GM23338 (cell line): ENCODE measurements at regions not wholly inside any gene's neighbourhood (a gene's known extent, or its start where the extent isn't known, plus 50 kb on each side); places are given as distances from the start of the nearest gene placed in this dataset.
A peak's percentile ranks its signal among the peaks of the same experiment; 100 is the strongest.
"Not testable (repeated sequence)": the region's sequence is repeated elsewhere in the genome, so short reads cannot be mapped to it uniquely, and the experiment has no call there.

Experiments
- ATAC-seq: fragments of 200-7000 bp; cut with Tn5 transposase; 3 replicates; pipeline ENCODE4 v1.9.1; 2020
- DNase-seq: peaks from one replicate; pipeline ENCODE4 v3.0.0-alpha.2; 2015; ENCODE audit warnings: low spot score
- H2AFZ ChIP-seq: fragments of 200-600 bp; sonication (generic); 2 replicates; pipeline ENCODE4 v1.8.0; 2016; ENCODE audit warnings: antibody characterized with exemption, mild to moderate bottlenecking, moderate library complexity
- H3F3A ChIP-seq: fragments of 200-600 bp; sonication (generic); replicated peaks from 2 replicates; pipeline ENCODE4 v1.8.0; 2017; ENCODE audit warnings: antibody characterized with exemption, mixed run types, low read depth
- H3K27ac ChIP-seq: fragments of 200-600 bp; sonication (generic); 2 replicates; pipeline ENCODE4 v1.6.1; 2016; ENCODE audit warnings: low read depth
- H3K27me3 ChIP-seq: fragments of 200-600 bp; sonication (generic); 2 replicates; pipeline ENCODE4 v1.8.0; 2016; ENCODE audit warnings: mild to moderate bottlenecking, mixed run types, moderate library complexity; ENCODE audit not compliant: insufficient read depth
- H3K36me3 ChIP-seq: fragments of 200-600 bp; sonication (generic); 2 replicates; pipeline ENCODE4 v1.8.0; 2016; ENCODE audit warnings: mild to moderate bottlenecking; ENCODE audit not compliant: insufficient read depth
- H3K4me1 ChIP-seq: fragments of 200-600 bp; sonication (generic); 2 replicates; pipeline ENCODE4 v1.8.0; 2016; ENCODE audit warnings: mild to moderate bottlenecking, moderate library complexity; ENCODE audit not compliant: insufficient read depth
- H3K4me2 ChIP-seq: fragments of 200-600 bp; sonication (generic); 2 replicates; pipeline ENCODE4 v1.7.1; 2017; ENCODE audit warnings: mixed run types
- H3K4me3 ChIP-seq: fragments of 200-600 bp; sonication (generic); 2 replicates; pipeline ENCODE4 v1.6.1; 2016; ENCODE audit warnings: mixed run types
- H3K79me2 ChIP-seq: fragments of 200-600 bp; sonication (generic); replicated peaks from 2 replicates; pipeline ENCODE4 v1.8.0; 2017; ENCODE audit warnings: mild to moderate bottlenecking; ENCODE audit not compliant: insufficient read depth
- H3K9me2 ChIP-seq: fragments of 200-600 bp; sonication (generic); 2 replicates; pipeline ENCODE4 v1.8.0; 2017; ENCODE audit not compliant: insufficient read depth
- H4K20me1 ChIP-seq: fragments of 200-600 bp; sonication (generic); replicated peaks from 2 replicates; pipeline ENCODE4 v1.8.0; 2017; ENCODE audit warnings: mild to moderate bottlenecking; ENCODE audit not compliant: insufficient read depth
- H3K27ac Mint-ChIP-seq: 2 replicates; pipeline ENCODE4 v1.8.0; 2020; ENCODE audit warnings: inconsistent platforms, mild to moderate bottlenecking, moderate library complexity, mixed read lengths
- H3K27me3 Mint-ChIP-seq: 3 replicates; pipeline ENCODE4 v1.8.0; 2022; ENCODE audit warnings: low read depth, mild to moderate bottlenecking, moderate library complexity, mixed read lengths, inconsistent platforms; ENCODE audit not compliant: insufficient read depth, poor library complexity
- H3K36me3 Mint-ChIP-seq: 3 replicates; pipeline ENCODE4 v1.8.0; 2021; ENCODE audit warnings: low read depth, mild to moderate bottlenecking, inconsistent platforms, moderate library complexity, mixed read lengths
- H3K4me1 Mint-ChIP-seq: 3 replicates; pipeline ENCODE4 v1.8.0; 2020; ENCODE audit warnings: mild to moderate bottlenecking, inconsistent platforms, mixed read lengths
- H3K4me3 Mint-ChIP-seq: 3 replicates; pipeline ENCODE4 v1.8.0; 2021; ENCODE audit warnings: moderate library complexity, mild to moderate bottlenecking, inconsistent platforms, mixed read lengths
- H3K9me3 Mint-ChIP-seq: 3 replicates; pipeline ENCODE4 v1.8.0; 2020; ENCODE audit warnings: moderate library complexity, mild to moderate bottlenecking, inconsistent platforms, mixed read lengths
- CREB1 ChIP-seq: fragments of 250-450 bp; sonication (Bioruptor Pico); IDR thresholded peaks from 2 replicates; pipeline ENCODE4 v1.5.0; 2020; ENCODE audit warnings: low read depth, mild to moderate bottlenecking, moderate library complexity
- EZH2 ChIP-seq: fragments of 200-600 bp; sonication (generic); IDR thresholded peaks from one replicate; pipeline ENCODE4 v1.8.0; 2017; ENCODE audit warnings: antibody characterized with exemption, mild to moderate bottlenecking, low read depth; ENCODE audit not compliant: unreplicated experiment
- NANOG ChIP-seq: IDR thresholded peaks from 2 replicates; pipeline ENCODE4 v1.6.1; 2016; ENCODE audit warnings: antibody characterized with exemption, borderline replicate concordance
- POLR2AphosphoS5 ChIP-seq: IDR thresholded peaks from 2 replicates; pipeline ENCODE4 v1.6.1; 2016; ENCODE audit warnings: antibody characterized with exemption, low read depth
- REST ChIP-seq: IDR thresholded peaks from one replicate; pipeline ENCODE4 v1.6.1; 2018; ENCODE audit warnings: antibody characterized with exemption; ENCODE audit not compliant: unreplicated experiment
- ZNF114 ChIP-seq: fragments of 250-450 bp; sonication (Bioruptor Pico); IDR thresholded peaks from 2 replicates; pipeline ENCODE4 v1.5.0; 2020; ENCODE audit warnings: mild to moderate bottlenecking, moderate library complexity
- TF ChIP-seq, protein P1 (sequence below): IDR thresholded peaks from 2 replicates; pipeline ENCODE4 v1.6.1; 2016; ENCODE audit warnings: antibody characterized with exemption
- TF ChIP-seq, protein P2 (sequence below), 2 experiments: fragments of 200-600 bp in 1 of 2; sonication (generic) in 1 of 2; conservative IDR thresholded peaks; 2 replicates each; pipeline versions ENCODE4 v1.5.1 to v1.6.1; 2016 to 2017; ENCODE audit warnings: antibody characterized with exemption in 2 of 2, low read depth in 2 of 2, mild to moderate bottlenecking in 2 of 2, moderate library complexity in 1 of 2

DNA sequence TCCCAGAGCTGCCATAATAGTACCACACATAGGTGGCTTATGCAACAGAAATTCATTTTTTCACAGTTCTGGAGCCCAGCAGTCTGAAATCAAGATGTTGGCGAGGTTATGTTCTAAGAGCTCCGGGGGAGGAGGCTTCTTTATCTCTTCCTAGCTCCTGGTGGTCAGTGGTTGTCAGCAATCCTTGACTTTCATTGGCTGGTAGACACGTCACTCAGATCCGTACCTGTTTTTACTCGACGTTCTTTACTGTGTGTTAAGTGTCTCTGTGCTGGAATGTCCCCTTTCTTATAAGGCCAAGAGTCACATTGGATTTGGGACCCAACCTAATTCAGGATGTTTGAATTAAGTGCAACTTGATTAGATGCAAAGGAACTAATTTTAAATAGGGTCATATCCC, 218.5 kb upstream of the CNTN3 start (continued):
- no peak for TF ChIP-seq REST
- no peak for TF ChIP-seq POLR2AphosphoS5
- no peak for TF ChIP-seq CREB1

DNA sequence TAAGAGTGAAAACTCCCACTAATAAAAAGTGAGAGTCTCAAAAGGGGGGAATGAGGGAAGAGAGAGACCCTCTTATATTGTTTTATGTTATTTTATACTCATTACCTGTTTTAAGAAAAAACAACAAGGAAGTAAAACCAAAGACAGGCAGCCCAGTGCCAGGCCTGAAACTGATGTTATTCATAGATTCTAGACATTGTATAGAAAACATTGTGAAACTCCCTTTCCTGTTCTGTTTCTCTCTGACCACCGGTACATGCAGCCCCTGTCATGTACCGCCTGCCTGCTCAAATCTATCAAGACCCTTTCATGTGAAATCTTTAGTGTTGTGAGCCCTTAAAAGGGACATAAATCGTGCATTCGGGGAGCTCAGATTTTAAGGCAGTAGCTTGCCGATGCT, 216.4 kb upstream of the CNTN3 start:
- not testable (repeated sequence) for H3K36me3 Mint-ChIP-seq, H3K4me2 ChIP-seq, H3K4me3 Mint-ChIP-seq, H3K4me1 ChIP-seq, H3K9me3 Mint-ChIP-seq, H3K9me2 ChIP-seq, H3K27ac ChIP-seq, H3K27me3 Mint-ChIP-seq, ATAC-seq, H3F3A ChIP-seq, H3K4me3 ChIP-seq, DNase-seq, H3K36me3 ChIP-seq, H4K20me1 ChIP-seq, H2AFZ ChIP-seq, H3K27ac Mint-ChIP-seq, H3K79me2 ChIP-seq, H3K4me1 Mint-ChIP-seq, H3K27me3 ChIP-seq

GRCh38 chr3:74825404-74825803, 210.9 kb upstream of the CNTN3 start:
- not testable (repeated sequence) for H4K20me1 ChIP-seq, H3K36me3 ChIP-seq, H3K27me3 Mint-ChIP-seq, H3K27me3 ChIP-seq, H3K27ac Mint-ChIP-seq, H3K79me2 ChIP-seq, H2AFZ ChIP-seq, H3K27ac ChIP-seq, H3F3A ChIP-seq, H3K4me2 ChIP-seq, H3K9me2 ChIP-seq, H3K4me1 Mint-ChIP-seq, H3K4me3 ChIP-seq, H3K4me1 ChIP-seq, ATAC-seq, DNase-seq, H3K4me3 Mint-ChIP-seq, H3K36me3 Mint-ChIP-seq, H3K9me3 Mint-ChIP-seq

- Mint-ChIP-seq H3K27ac (peak overlapping the region; percentile 63; the same call in 1 of the 2 replicates), H3K27me3 (peaks cover 5% of the 10 kb centered on the region)
- TF ChIP-seq ZNF114 (CRISPR knock-in tag) (no peak), CREB1 (no peak), NANOG (no peak), EZH2 (no peak)
- TF ChIP-seq, protein P1, sequence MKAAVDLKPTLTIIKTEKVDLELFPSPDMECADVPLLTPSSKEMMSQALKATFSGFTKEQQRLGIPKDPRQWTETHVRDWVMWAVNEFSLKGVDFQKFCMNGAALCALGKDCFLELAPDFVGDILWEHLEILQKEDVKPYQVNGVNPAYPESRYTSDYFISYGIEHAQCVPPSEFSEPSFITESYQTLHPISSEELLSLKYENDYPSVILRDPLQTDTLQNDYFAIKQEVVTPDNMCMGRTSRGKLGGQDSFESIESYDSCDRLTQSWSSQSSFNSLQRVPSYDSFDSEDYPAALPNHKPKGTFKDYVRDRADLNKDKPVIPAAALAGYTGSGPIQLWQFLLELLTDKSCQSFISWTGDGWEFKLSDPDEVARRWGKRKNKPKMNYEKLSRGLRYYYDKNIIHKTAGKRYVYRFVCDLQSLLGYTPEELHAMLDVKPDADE = no peak
- TF ChIP-seq, protein P2, sequence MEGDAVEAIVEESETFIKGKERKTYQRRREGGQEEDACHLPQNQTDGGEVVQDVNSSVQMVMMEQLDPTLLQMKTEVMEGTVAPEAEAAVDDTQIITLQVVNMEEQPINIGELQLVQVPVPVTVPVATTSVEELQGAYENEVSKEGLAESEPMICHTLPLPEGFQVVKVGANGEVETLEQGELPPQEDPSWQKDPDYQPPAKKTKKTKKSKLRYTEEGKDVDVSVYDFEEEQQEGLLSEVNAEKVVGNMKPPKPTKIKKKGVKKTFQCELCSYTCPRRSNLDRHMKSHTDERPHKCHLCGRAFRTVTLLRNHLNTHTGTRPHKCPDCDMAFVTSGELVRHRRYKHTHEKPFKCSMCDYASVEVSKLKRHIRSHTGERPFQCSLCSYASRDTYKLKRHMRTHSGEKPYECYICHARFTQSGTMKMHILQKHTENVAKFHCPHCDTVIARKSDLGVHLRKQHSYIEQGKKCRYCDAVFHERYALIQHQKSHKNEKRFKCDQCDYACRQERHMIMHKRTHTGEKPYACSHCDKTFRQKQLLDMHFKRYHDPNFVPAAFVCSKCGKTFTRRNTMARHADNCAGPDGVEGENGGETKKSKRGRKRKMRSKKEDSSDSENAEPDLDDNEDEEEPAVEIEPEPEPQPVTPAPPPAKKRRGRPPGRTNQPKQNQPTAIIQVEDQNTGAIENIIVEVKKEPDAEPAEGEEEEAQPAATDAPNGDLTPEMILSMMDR (conservative IDR thresholded peaks at IDR 0.05; ENCODE audit: low read depth in 2 of 2) = no peak
These were observed 209.9 kb upstream of the CNTN3 start for GRCh38 chr3:74824366-74824765.

More at GRCh38 chr3:74824366-74824765, 209.9 kb upstream of the CNTN3 start:
- peaks cover 6% of the 10 kb centered on the region; the same call in 1 of the 3 replicates for H3K9me3 Mint-ChIP-seq
- no peak overlapping the region for H3K4me2 ChIP-seq
- no peaks in the 10 kb centered on the region for H3F3A ChIP-seq
- no peaks in the 10 kb centered on the region for H3K79me2 ChIP-seq
- DNase-seq (no peak), ATAC-seq (no peak)
- no peaks in the 10 kb centered on the region for H3K36me3 Mint-ChIP-seq
- H3K27me3 ChIP-seq = no peaks in the 10 kb centered on the region
- no peaks in the 10 kb centered on the region for H3K4me1 ChIP-seq
- H3K4me1 Mint-ChIP-seq = peaks cover 8% of the 10 kb centered on the region; the same call in 1 of the 3 replicates
- no peak overlapping the region for H3K27ac ChIP-seq
- H3K4me3 Mint-ChIP-seq = no peak overlapping the region
- H4K20me1 ChIP-seq = no peaks in the 10 kb centered on the region
- H3K36me3 ChIP-seq = no peaks in the 10 kb centered on the region
- H2AFZ ChIP-seq = 0 out of 2 replicates have a peak overlapping the region, but pooled peaks have one; percentile 18
- no peak overlapping the region for H3K4me3 ChIP-seq
- 0 out of 2 replicates have a peak, but pooled peaks cover 4% of the 10 kb centered on the region for H3K9me2 ChIP-seq
